Epithelial cell of esophagus (primary cell): ENCODE measurements at regions not wholly inside any gene's neighbourhood (a gene's known extent, or its start where the extent isn't known, plus 50 kb on each side); places are given as distances from the start of the nearest gene placed in this dataset.

Source experiments
- DNase-seq: peaks from one replicate; pipeline ENCODE4 v3.0.0; 2010; ENCODE audit warnings: low read depth
- H3K4me3 ChIP-seq: 2 replicates; pipeline ENCODE4 v1.5.1; 2011; ENCODE audit warnings: mild to moderate bottlenecking, low read length, control low read depth
- CTCF ChIP-seq: IDR thresholded peaks from 2 replicates; pipeline ENCODE4 v1.5.1; 2011; ENCODE audit warnings: low read depth, mild to moderate bottlenecking, low read length, control low read depth, inconsistent platforms; ENCODE audit not compliant: insufficient read depth; ENCODE audit errors: missing control alignments

DNA sequence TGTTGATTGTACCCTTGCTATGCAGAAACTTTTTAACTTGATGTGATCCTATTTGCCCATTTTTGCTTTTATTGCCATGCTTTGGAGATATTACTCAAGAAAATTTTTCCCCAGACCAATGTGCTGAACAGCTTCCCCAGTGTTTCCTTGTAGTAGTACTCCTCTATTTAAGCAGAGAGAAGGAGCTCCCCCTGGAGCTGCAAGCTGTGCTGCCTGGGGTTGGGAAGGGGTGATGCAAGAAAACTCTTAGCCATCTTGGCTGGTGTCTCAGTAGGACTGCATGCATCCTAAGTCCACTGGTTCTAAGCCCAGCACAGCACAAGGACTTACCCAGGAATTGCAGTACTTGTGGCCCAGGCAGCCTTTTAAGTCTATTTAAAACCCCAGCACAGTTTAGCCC lies 121.6 kb downstream of the NTMT2 start:
- TF ChIP-seq CTCF, result peak; percentile 20
- peak; percentile 20 for DNase-seq
- H3K4me3 ChIP-seq, result no peak overlapping the region

DNA sequence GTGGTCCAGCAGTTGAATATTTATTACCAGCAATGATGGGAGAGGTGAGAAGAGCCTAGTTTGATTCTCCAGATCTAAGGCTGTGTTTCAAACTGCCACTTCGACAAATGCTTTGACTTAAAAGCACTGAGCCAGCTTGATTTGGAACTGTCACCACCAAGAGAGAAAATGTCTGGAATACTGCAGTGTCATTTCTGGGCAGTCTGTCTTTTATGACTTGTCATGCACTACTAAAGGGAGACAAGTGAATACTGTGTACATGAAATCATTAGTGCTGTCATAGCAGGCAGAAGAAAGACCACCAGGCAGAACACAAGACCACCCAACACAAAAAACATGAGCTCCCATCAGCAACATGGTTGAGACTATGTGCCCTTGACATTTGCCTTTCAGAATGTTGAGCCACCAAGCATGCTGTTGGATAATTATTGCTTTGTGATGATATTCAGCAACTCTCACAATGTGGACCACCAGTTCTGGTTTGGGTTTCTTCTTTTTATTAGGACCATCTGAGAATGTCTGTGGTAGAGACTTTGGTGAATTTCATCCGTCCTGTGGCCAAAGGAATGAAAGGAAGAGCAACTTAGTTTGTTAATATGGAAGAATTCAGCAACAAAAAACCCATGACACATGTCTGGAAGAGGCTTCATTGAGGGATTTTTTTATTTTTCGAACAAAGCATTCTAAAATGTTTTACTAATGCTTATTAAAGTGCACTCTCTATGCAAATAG lies 125.8 kb downstream of the NTMT2 start:
- TF ChIP-seq CTCF, result no peak
- no peak for DNase-seq

GRCh38 chr1:170273291-170274130 lies 127.8 kb downstream of the NTMT2 start:
- DNase-seq, result no peak
- no peak overlapping the region for H3K4me3 ChIP-seq
- no peak for TF ChIP-seq CTCF

More for the DNA sequence above, 125.8 kb downstream of the NTMT2 start:
- H3K4me3 ChIP-seq, result no peak overlapping the region

DNA sequence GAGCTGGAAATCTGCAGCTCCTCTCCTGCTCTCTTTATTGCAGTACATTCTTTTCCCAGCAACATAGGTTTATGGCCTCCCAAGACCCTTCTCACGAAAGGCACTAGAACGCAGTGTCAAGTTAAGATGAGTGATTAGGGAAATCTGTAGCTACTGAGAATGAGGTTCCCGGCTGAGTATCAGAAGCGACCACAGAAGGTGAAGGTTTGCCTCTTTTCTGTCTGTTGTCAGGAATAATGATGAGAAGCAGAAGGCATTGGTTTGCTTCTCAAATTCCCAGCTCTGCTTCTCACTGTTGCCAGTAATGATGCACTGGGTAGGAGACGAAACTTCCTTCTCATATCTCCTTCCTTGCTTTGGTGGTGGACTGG lies 128.4 kb downstream of the NTMT2 start:
- H3K4me3 ChIP-seq, result no peak overlapping the region
- no peak for DNase-seq
- TF ChIP-seq CTCF, result no peak

DNA sequence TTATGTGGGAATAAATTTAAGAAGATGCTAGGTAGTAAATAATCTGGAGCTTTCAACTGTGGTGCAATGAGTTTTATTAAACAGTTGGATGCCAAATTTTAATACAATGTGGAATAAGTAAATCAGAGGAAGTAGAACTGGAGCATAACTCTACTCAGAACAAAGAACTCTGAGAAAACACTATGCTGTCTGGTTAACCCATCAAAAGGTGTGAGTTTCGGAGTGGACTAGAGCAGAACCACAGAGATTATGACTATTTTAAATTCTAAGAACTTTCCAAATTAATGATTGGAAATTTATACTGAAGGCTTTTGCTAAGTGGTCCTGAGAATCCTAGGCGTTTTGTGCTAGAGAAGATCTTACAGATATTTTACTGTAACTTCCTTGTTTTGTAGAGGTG lies 132.2 kb downstream of the NTMT2 start:
- no peak overlapping the region for H3K4me3 ChIP-seq
- no peak for DNase-seq
- no peak for TF ChIP-seq CTCF

GRCh38 chr1:170284016-170284415 lies 138.3 kb downstream of the NTMT2 start:
- no peak overlapping the region for H3K4me3 ChIP-seq
- no peak for TF ChIP-seq CTCF
- no peak for DNase-seq

DNA sequence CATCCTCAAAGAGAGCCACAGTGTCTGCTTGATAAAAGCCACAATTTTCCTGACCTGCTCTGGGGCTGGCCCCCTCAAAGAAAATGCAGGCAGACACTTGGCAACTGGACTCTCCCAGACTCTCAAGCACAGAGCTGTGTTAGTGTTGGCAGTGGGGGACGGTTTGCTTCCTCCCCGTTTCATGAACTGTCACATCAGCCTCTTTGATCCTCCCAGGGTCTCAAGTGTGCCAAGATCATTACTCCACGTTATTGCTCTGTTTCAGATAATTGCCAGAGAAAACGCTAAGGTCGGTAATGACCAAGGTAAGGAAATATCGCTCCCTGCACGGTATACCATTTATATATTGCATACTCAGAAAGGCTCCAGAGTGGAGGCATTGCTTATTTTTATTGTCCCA lies 138.8 kb downstream of the NTMT2 start:
- no peak for TF ChIP-seq CTCF
- no peak for DNase-seq
- no peak overlapping the region for H3K4me3 ChIP-seq
